Loucy (cell line): ENCODE measurements at regions not wholly inside any gene's neighbourhood (a gene's known extent, or its start where the extent isn't known, plus 50 kb on each side); places are given as distances from the start of the nearest gene placed in this dataset.

Source experiments
- H2AFZ ChIP-seq: fragments of 200-600 bp; sonication (generic); 2 replicates; pipeline ENCODE4 v1.6.0; 2016; ENCODE audit warnings: antibody characterized with exemption, mild to moderate bottlenecking, low read length, moderate library complexity
- H3F3A ChIP-seq: fragments of 200-600 bp; 2 replicates; pipeline ENCODE4 v1.6.0; 2016; ENCODE audit warnings: antibody characterized with exemption, low read depth, mild to moderate bottlenecking
- H3K27me3 ChIP-seq: fragments of 200-600 bp; sonication (generic); 2 replicates; pipeline ENCODE4 v1.6.1; 2014; ENCODE audit warnings: low read length, mild to moderate bottlenecking; ENCODE audit not compliant: insufficient read depth, poor library complexity, severe bottlenecking
- H3K36me3 ChIP-seq: fragments of 200-600 bp; sonication (generic); 2 replicates; pipeline ENCODE4 v1.6.1; 2016; ENCODE audit warnings: low read length; ENCODE audit not compliant: insufficient read depth
- H3K4me1 ChIP-seq: fragments of 200-600 bp; sonication (generic); 2 replicates; pipeline ENCODE4 v1.5.1; 2014; ENCODE audit warnings: low read length, mild to moderate bottlenecking; ENCODE audit not compliant: insufficient read depth, poor library complexity, severe bottlenecking
- H3K4me2 ChIP-seq: fragments of 200-600 bp; sonication (generic); 2 replicates; pipeline ENCODE4 v1.6.0; 2014; ENCODE audit warnings: antibody characterized with exemption, low read length, low read depth, mild to moderate bottlenecking; ENCODE audit not compliant: poor library complexity, severe bottlenecking
- H3K4me3 ChIP-seq: fragments of 200-600 bp; sonication (generic); 2 replicates; pipeline ENCODE4 v1.5.1; 2014; ENCODE audit warnings: low read length, mild to moderate bottlenecking, mixed read lengths; ENCODE audit not compliant: poor library complexity, severe bottlenecking
- H3K79me2 ChIP-seq: fragments of 200-600 bp; sonication (generic); 2 replicates; pipeline ENCODE4 v1.6.1; 2014; ENCODE audit warnings: low read length; ENCODE audit not compliant: insufficient read depth
- H3K9ac ChIP-seq: fragments of 200-600 bp; sonication (generic); 2 replicates; pipeline ENCODE4 v1.6.0; 2014; ENCODE audit warnings: mild to moderate bottlenecking, low read depth, low read length, moderate library complexity; ENCODE audit not compliant: poor library complexity, severe bottlenecking
- H3K9me2 ChIP-seq: fragments of 200-600 bp; sonication (generic); replicated peaks from 2 replicates; pipeline ENCODE4 v1.6.1; 2016; ENCODE audit warnings: low read depth, low read length, mixed read lengths
- H3K9me3 ChIP-seq: fragments of 200-600 bp; sonication (generic); 2 replicates; pipeline ENCODE4 v1.6.1; 2014; ENCODE audit warnings: mild to moderate bottlenecking, antibody characterized with exemption, low read length, low read depth; ENCODE audit not compliant: insufficient read depth
- H4K20me1 ChIP-seq: fragments of 200-600 bp; sonication (generic); 2 replicates; pipeline ENCODE4 v1.6.0; 2014; ENCODE audit warnings: antibody characterized with exemption, low read length, mild to moderate bottlenecking; ENCODE audit not compliant: insufficient read depth, poor library complexity, severe bottlenecking
- EZH2phosphoT487 ChIP-seq: fragments of 200-600 bp; IDR thresholded peaks from 2 replicates; pipeline ENCODE4 v1.6.1; 2018; ENCODE audit warnings: antibody characterized with exemption, mild to moderate bottlenecking, moderate library complexity, borderline replicate concordance
- TF ChIP-seq, protein P1 (sequence below): fragments of 200-600 bp; sonication (generic); conservative IDR thresholded peaks from 2 replicates; pipeline ENCODE4 v1.5.1; 2014; ENCODE audit warnings: mild to moderate bottlenecking, antibody characterized with exemption, low read length

DNA sequence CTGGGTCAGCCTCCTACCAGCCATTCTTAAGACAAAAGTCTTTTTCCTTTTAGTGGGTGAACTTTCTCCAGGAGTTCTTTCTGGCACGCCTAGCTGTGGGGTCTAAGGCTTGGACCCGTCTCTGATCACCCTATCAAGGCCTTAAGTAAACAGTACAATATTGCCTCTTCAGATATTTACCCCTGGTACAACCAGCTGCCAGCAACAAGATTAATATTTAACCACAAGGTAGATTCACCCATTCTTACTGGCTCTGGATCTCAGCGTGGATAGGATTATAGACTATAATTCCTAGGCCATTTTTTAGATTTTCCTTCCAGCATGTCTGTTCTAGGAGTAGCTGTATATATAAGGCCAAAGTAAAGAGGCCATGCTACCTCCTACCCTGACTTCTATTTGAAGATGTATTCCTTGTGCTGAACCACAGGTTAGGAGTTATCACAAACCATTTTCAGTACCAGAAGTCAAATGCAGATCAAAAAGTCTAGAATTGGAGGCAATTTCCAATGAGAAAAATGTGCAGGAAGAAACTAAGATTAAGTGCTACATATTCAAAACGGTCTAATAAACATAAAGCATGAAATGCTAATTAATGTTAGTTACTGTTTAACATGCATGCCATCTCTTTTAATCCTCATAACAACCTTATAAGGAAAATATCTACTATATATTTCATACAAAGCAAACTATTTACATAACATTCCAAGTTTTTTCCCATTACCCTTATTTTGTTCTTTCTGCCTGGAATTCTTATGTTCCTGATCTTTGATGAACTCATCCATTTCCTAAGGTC, 110.0 kb upstream of the SYN3 start:
- Histone ChIP-seq H3K4me1 (no peaks in the 10 kb centered on the region), H3K4me2 (no peak overlapping the region), H2AFZ (no peak overlapping the region), H3K27me3 (no peaks in the 10 kb centered on the region), H3K79me2 (no peaks in the 10 kb centered on the region), H3K4me3 (no peak overlapping the region), H4K20me1 (no peaks in the 10 kb centered on the region), H3K9me2 (no peaks in the 10 kb centered on the region), H3F3A (no peaks in the 10 kb centered on the region), H3K9ac (no peak overlapping the region), H3K36me3 (no peaks in the 10 kb centered on the region), H3K9me3 (peaks cover 4% of the 10 kb centered on the region; the same call in 1 of the 2 replicates)
- TF ChIP-seq EZH2phosphoT487, result no peak
- TF ChIP-seq, protein P1, sequence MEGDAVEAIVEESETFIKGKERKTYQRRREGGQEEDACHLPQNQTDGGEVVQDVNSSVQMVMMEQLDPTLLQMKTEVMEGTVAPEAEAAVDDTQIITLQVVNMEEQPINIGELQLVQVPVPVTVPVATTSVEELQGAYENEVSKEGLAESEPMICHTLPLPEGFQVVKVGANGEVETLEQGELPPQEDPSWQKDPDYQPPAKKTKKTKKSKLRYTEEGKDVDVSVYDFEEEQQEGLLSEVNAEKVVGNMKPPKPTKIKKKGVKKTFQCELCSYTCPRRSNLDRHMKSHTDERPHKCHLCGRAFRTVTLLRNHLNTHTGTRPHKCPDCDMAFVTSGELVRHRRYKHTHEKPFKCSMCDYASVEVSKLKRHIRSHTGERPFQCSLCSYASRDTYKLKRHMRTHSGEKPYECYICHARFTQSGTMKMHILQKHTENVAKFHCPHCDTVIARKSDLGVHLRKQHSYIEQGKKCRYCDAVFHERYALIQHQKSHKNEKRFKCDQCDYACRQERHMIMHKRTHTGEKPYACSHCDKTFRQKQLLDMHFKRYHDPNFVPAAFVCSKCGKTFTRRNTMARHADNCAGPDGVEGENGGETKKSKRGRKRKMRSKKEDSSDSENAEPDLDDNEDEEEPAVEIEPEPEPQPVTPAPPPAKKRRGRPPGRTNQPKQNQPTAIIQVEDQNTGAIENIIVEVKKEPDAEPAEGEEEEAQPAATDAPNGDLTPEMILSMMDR, result no peak

- Histone ChIP-seq H3K36me3 (no peaks in the 10 kb centered on the region), H3K9ac (no peak overlapping the region), H3K27me3 (no peaks in the 10 kb centered on the region), H3K4me2 (no peak overlapping the region), H3K79me2 (no peaks in the 10 kb centered on the region), H3F3A (no peaks in the 10 kb centered on the region), H3K4me3 (no peak overlapping the region), H3K9me2 (no peaks in the 10 kb centered on the region), H3K4me1 (no peaks in the 10 kb centered on the region), H4K20me1 (no peaks in the 10 kb centered on the region), H3K9me3 (peaks cover 4% of the 10 kb centered on the region; the same call in 1 of the 2 replicates), H2AFZ (no peak overlapping the region)
- TF ChIP-seq, protein P1, result no peak
- no peak for TF ChIP-seq EZH2phosphoT487
Observed at GRCh38 chr22:33166206-33166605, 108.0 kb upstream of the SYN3 start.

- H3K4me2 ChIP-seq, result no peak overlapping the region
- H3K36me3 ChIP-seq, result no peaks in the 10 kb centered on the region
- TF ChIP-seq, protein P1, result no peak
- no peak for TF ChIP-seq EZH2phosphoT487
- no peaks in the 10 kb centered on the region for H3K79me2 ChIP-seq
- H3K4me3 ChIP-seq, result no peak overlapping the region
- no peaks in the 10 kb centered on the region for H4K20me1 ChIP-seq
- H3K4me1 ChIP-seq, result no peaks in the 10 kb centered on the region
- H2AFZ ChIP-seq, result no peak overlapping the region
- no peaks in the 10 kb centered on the region for H3F3A ChIP-seq
- no peaks in the 10 kb centered on the region for H3K9me3 ChIP-seq
- no peaks in the 10 kb centered on the region for H3K27me3 ChIP-seq
- no peaks in the 10 kb centered on the region for H3K9me2 ChIP-seq
- no peak overlapping the region for H3K9ac ChIP-seq
Observed at GRCh38 chr22:33163815-33164214, 105.6 kb upstream of the SYN3 start.
